NCI-H524 (cell line): ENCODE measurements at regions not wholly inside any gene's neighbourhood (a gene's known extent, or its start where the extent isn't known, plus 50 kb on each side); places are given as distances from the start of the nearest gene placed in this dataset.
A peak's percentile ranks its signal among the peaks of the same experiment; 100 is the strongest.

Experiments used
- DNase-seq, 2 experiments: peaks; one replicate each; lab custom pipeline; 2025; lab: John Stamatoyannopoulos, UW

- no peak for DNase-seq
Observed at GRCh38 chr2:200013906-200014305, 58.5 kb downstream of the MAIP1 start.

GRCh38 chr2:200021449-200022114, 66.2 kb downstream of the MAIP1 start:
- no peak for DNase-seq

GRCh38 chr2:200022511-200022910, 67.1 kb downstream of the MAIP1 start:
- no peak for DNase-seq

- no peak for DNase-seq
Observed at GRCh38 chr2:200023570-200023969, 68.2 kb downstream of the MAIP1 start.

GRCh38 chr2:200025717-200026116, 70.3 kb downstream of the MAIP1 start:
- DNase-seq: no peak

GRCh38 chr2:200026332-200027230, 71.2 kb downstream of the MAIP1 start:
- no peak for DNase-seq

- no peak for DNase-seq
Observed at GRCh38 chr2:200028998-200029397, 73.6 kb downstream of the MAIP1 start.

- no peak for DNase-seq
Observed at GRCh38 chr2:200032895-200033294, 77.5 kb downstream of the MAIP1 start.

- peak in 1 of 2 experiments; percentile 11 for DNase-seq
Observed at GRCh38 chr2:200033929-200034328, 78.5 kb downstream of the MAIP1 start.

- no peak for DNase-seq
Observed at GRCh38 chr2:200034816-200035215, 79.4 kb downstream of the MAIP1 start.

GRCh38 chr2:200039724-200040650, 84.6 kb downstream of the MAIP1 start:
- DNase-seq: no peak

- DNase-seq: no peak
Observed at GRCh38 chr2:200040831-200041230, 85.4 kb downstream of the MAIP1 start.

GRCh38 chr2:200041639-200042038, 86.3 kb downstream of the MAIP1 start:
- DNase-seq: peak in 1 of 2 experiments; percentile 72

GRCh38 chr2:200042102-200042735, 86.8 kb downstream of the MAIP1 start:
- peak in 1 of 2 experiments; percentile 7 for DNase-seq

GRCh38 chr2:200042944-200043343, 87.6 kb downstream of the MAIP1 start:
- no peak for DNase-seq

GRCh38 chr2:200044453-200044852, 89.1 kb downstream of the MAIP1 start:
- no peak for DNase-seq

- no peak for DNase-seq
Observed at GRCh38 chr2:200048421-200048820, 93.0 kb downstream of the MAIP1 start.

GRCh38 chr2:200049086-200049485, 93.7 kb downstream of the MAIP1 start:
- DNase-seq: no peak

GRCh38 chr2:200050921-200051610, 95.7 kb downstream of the MAIP1 start:
- DNase-seq: peak; percentile 36 to 82

GRCh38 chr2:200051611-200051945, 96.2 kb downstream of the MAIP1 start:
- DNase-seq: peak in 1 of 2 experiments; percentile 18

GRCh38 chr2:200052627-200053026, 97.2 kb downstream of the MAIP1 start:
- no peak for DNase-seq
